ENCODE measurements at regions not wholly inside any gene's neighbourhood (a gene's known extent, or its start where the extent isn't known, plus 50 kb on each side); places are given as distances from the start of the nearest gene placed in this dataset.

DNA sequence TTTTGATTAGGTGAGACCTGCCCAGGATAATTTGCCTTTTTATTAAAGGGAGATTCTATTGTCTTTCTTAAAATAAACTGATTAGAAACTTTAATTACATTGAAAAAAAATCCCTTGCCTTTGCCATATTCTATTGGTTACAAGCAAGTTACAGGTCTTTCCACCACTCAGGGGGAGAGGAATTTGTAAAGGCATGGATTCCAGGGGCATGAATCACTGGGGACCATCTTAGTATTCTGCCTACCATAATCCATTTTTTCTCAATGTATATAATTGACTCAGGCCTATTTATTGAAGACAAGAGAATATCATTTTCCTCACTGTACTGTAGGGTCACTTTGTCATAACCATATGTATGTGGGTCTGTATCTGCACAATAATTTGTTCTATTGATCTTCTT, 124.3 kb upstream of the PDE4B start:
- TF ChIP-seq, protein P1, sequence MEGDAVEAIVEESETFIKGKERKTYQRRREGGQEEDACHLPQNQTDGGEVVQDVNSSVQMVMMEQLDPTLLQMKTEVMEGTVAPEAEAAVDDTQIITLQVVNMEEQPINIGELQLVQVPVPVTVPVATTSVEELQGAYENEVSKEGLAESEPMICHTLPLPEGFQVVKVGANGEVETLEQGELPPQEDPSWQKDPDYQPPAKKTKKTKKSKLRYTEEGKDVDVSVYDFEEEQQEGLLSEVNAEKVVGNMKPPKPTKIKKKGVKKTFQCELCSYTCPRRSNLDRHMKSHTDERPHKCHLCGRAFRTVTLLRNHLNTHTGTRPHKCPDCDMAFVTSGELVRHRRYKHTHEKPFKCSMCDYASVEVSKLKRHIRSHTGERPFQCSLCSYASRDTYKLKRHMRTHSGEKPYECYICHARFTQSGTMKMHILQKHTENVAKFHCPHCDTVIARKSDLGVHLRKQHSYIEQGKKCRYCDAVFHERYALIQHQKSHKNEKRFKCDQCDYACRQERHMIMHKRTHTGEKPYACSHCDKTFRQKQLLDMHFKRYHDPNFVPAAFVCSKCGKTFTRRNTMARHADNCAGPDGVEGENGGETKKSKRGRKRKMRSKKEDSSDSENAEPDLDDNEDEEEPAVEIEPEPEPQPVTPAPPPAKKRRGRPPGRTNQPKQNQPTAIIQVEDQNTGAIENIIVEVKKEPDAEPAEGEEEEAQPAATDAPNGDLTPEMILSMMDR (conservative IDR thresholded peaks at IDR 0.05; ENCODE audit: low read length): no peak
- no peak for TF ChIP-seq EZH2phosphoT487 (IDR thresholded peaks at IDR 0.05; ENCODE audit: borderline replicate concordance, low read depth, low read length)
